ENCODE measurements at regions not wholly inside any gene's neighbourhood (a gene's known extent, or its start where the extent isn't known, plus 50 kb on each side); places are given as distances from the start of the nearest gene placed in this dataset.

- no peak for TF ChIP-seq CTCF (IDR thresholded peaks at IDR 0.05; ENCODE audit: poor library complexity, severe bottlenecking)
- no peak for TF ChIP-seq EP300 (conservative IDR thresholded peaks at IDR 0.05; ENCODE audit: poor library complexity, severe bottlenecking)
These were observed 238.2 kb downstream of the FAT3 start for GRCh38 chr11:92462821-92463220.

Measured in neural cell (in vitro differentiated cells).